Panc1 (cell line): ENCODE measurements at regions not wholly inside any gene's neighbourhood (a gene's known extent, or its start where the extent isn't known, plus 50 kb on each side); places are given as distances from the start of the nearest gene placed in this dataset.

Experiments used
- CTCF ChIP-seq: fragments of 450-650 bp; IDR thresholded peaks from 2 replicates; pipeline ENCODE4 v1.5.1; 2017; ENCODE audit warnings: mild to moderate bottlenecking
- POLR2AphosphoS5 ChIP-seq: IDR thresholded peaks from 2 replicates; pipeline ENCODE4 v1.6.1; 2012; ENCODE audit warnings: mild to moderate bottlenecking, low read depth, low read length, moderate library complexity
- REST ChIP-seq, 2 experiments: IDR thresholded peaks; 2 replicates each; pipeline ENCODE4 v1.6.1; 2011 to 2012; ENCODE audit warnings: low read depth in 2 of 2, control low read depth in 1 of 2, low read length in 1 of 2, mild to moderate bottlenecking in 1 of 2, moderate library complexity in 1 of 2; ENCODE audit not compliant: insufficient read depth in 1 of 2
- SIN3A ChIP-seq: IDR thresholded peaks from 2 replicates; pipeline ENCODE4 v1.6.1; 2012; ENCODE audit warnings: low read depth, mild to moderate bottlenecking, low read length, moderate library complexity, borderline replicate concordance; ENCODE audit not compliant: insufficient read depth
- TCF7L2 ChIP-seq: IDR thresholded peaks from 2 replicates; pipeline ENCODE4 v1.6.1; 2011; ENCODE audit warnings: mild to moderate bottlenecking, low read depth, low read length, inconsistent platforms

GRCh38 chr20:51258582-51259165 is 235.8 kb upstream of the KCNG1 start:
- TF ChIP-seq CTCF = no peak
- TF ChIP-seq POLR2AphosphoS5 = no peak
- no peak for TF ChIP-seq SIN3A
- TF ChIP-seq REST (IDR thresholded peaks at IDR 0.05; ENCODE audit: insufficient read depth in 1 of 2, low read depth in 2 of 2, low read length in 1 of 2) = no peak
- no peak for TF ChIP-seq TCF7L2
